ENCODE measurements at regions not wholly inside any gene's neighbourhood (a gene's known extent, or its start where the extent isn't known, plus 50 kb on each side); places are given as distances from the start of the nearest gene placed in this dataset.

DNA sequence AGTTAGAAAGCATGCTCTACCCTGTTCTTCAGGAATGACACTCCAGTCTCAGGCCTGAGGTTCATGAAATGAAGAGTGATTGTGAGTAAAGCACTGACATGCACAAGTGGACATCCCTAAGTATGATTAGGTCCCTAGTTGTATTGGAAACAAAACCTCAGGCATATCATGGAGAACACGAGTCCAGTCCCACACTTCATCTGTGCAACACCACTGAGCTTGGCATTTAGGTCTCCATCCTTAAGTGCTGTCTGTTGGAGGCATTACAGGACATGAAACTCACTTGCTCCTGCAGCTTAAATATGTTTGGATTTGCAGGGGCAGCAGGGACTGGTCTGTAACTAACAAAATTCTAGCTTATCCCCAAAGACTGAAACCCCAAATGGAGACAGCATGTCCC is 250.3 kb upstream of the KLHL29 start:
- Histone ChIP-seq H3K27ac (ENCODE audit: low read depth in 2 of 2, low read length in 2 of 2) (no peak overlapping the region), H3K9ac (ENCODE audit: low read depth in 1 of 2, low read length in 2 of 2) (no peak overlapping the region), H3K4me3 (ENCODE audit: low read length in 2 of 2) (no peak overlapping the region), H3K4me1 (ENCODE audit: control insufficient read depth in 2 of 2, insufficient read depth in 2 of 2, low read length in 2 of 2) (no peaks in the 10 kb centered on the region), H3K36me3 (ENCODE audit: control insufficient read depth in 2 of 2, insufficient read depth in 2 of 2, low read length in 2 of 2) (no peaks in the 10 kb centered on the region), H3K9me3 (ENCODE audit: control insufficient read depth in 2 of 2, low read length in 2 of 2) (no peaks in the 10 kb centered on the region), H3K27me3 (ENCODE audit: control insufficient read depth in 2 of 2, insufficient read depth in 2 of 2, low read length in 2 of 2) (no peaks in the 10 kb centered on the region)

- no peak overlapping the region for H3K27ac ChIP-seq (ENCODE audit: low read depth in 2 of 2, low read length in 2 of 2)
- no peaks in the 10 kb centered on the region for H3K27me3 ChIP-seq (ENCODE audit: control insufficient read depth in 2 of 2, insufficient read depth in 2 of 2, low read length in 2 of 2)
- H3K36me3 ChIP-seq (ENCODE audit: control insufficient read depth in 2 of 2, insufficient read depth in 2 of 2, low read length in 2 of 2): no peaks in the 10 kb centered on the region
- H3K9me3 ChIP-seq (ENCODE audit: control insufficient read depth in 2 of 2, low read length in 2 of 2): no peaks in the 10 kb centered on the region
- H3K9ac ChIP-seq (ENCODE audit: low read depth in 1 of 2, low read length in 2 of 2): no peak overlapping the region
- H3K4me1 ChIP-seq (ENCODE audit: control insufficient read depth in 2 of 2, insufficient read depth in 2 of 2, low read length in 2 of 2): no peaks in the 10 kb centered on the region
- H3K4me3 ChIP-seq (ENCODE audit: low read length in 2 of 2): no peak overlapping the region
Measured at GRCh38 chr2:23135481-23136100, 249.4 kb upstream of the KLHL29 start.

DNA sequence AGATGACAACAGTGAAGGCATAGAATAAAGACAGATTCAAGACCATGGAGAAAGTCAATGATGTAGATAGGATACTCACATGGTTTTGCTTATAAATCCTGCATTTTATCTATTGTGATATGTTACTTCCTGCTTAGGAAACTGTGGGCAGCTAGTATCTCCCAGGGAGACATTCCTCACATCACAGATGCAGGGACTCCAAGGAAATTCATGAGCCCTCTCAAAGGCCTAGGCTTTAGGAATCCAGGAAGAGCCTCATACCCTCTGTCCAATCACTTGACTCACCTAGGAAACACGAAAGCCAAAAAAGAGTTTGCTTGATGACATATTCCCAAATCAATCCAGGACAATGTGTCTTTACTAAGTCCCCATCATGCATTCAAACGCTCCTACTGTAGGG is 247.8 kb upstream of the KLHL29 start:
- no peaks in the 10 kb centered on the region for H3K27me3 ChIP-seq (ENCODE audit: control insufficient read depth in 2 of 2, insufficient read depth in 2 of 2, low read length in 2 of 2)
- H3K9ac ChIP-seq (ENCODE audit: low read depth in 1 of 2, low read length in 2 of 2): no peak overlapping the region
- no peaks in the 10 kb centered on the region for H3K9me3 ChIP-seq (ENCODE audit: control insufficient read depth in 2 of 2, low read length in 2 of 2)
- no peak overlapping the region for H3K4me3 ChIP-seq (ENCODE audit: low read length in 2 of 2)
- no peaks in the 10 kb centered on the region for H3K4me1 ChIP-seq (ENCODE audit: control insufficient read depth in 2 of 2, insufficient read depth in 2 of 2, low read length in 2 of 2)
- no peaks in the 10 kb centered on the region for H3K36me3 ChIP-seq (ENCODE audit: control insufficient read depth in 2 of 2, insufficient read depth in 2 of 2, low read length in 2 of 2)
- H3K27ac ChIP-seq (ENCODE audit: low read depth in 2 of 2, low read length in 2 of 2): no peak overlapping the region

DNA sequence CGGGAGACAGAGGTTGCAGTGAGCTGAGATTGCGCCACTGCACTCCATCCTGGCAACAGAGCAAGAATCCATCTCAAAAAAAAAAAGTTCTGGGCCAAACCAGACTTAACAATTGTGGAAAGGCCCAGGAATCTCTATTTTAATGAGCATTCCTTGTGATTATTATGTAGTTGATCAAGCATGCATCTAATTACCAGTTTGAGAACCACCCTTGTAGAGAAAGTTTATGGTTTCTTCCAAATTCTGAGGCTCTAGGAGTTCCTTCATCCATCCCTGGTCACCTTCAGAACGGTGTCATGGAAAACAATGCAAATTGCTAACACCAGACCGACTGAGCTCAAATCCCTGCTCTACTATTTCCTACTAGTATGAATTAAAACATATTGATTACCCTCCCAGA is 246.3 kb upstream of the KLHL29 start:
- H3K4me3 ChIP-seq (ENCODE audit: low read length in 2 of 2): no peak overlapping the region
- no peak overlapping the region for H3K9ac ChIP-seq (ENCODE audit: low read depth in 1 of 2, low read length in 2 of 2)
- H3K4me1 ChIP-seq (ENCODE audit: control insufficient read depth in 2 of 2, insufficient read depth in 2 of 2, low read length in 2 of 2): no peaks in the 10 kb centered on the region
- no peaks in the 10 kb centered on the region for H3K36me3 ChIP-seq (ENCODE audit: control insufficient read depth in 2 of 2, insufficient read depth in 2 of 2, low read length in 2 of 2)
- H3K27me3 ChIP-seq (ENCODE audit: control insufficient read depth in 2 of 2, insufficient read depth in 2 of 2, low read length in 2 of 2): no peaks in the 10 kb centered on the region
- H3K27ac ChIP-seq (ENCODE audit: low read depth in 2 of 2, low read length in 2 of 2): no peak overlapping the region
- H3K9me3 ChIP-seq (ENCODE audit: control insufficient read depth in 2 of 2, low read length in 2 of 2): no peaks in the 10 kb centered on the region

GRCh38 chr2:23145460-23145859 is 239.5 kb upstream of the KLHL29 start:
- H3K9ac ChIP-seq (ENCODE audit: low read depth in 1 of 2, low read length in 2 of 2): no peak overlapping the region
- H3K27me3 ChIP-seq (ENCODE audit: control insufficient read depth in 2 of 2, insufficient read depth in 2 of 2, low read length in 2 of 2): no peaks in the 10 kb centered on the region
- H3K4me3 ChIP-seq (ENCODE audit: low read length in 2 of 2): no peak overlapping the region
- H3K9me3 ChIP-seq (ENCODE audit: control insufficient read depth in 2 of 2, low read length in 2 of 2): no peaks in the 10 kb centered on the region
- no peaks in the 10 kb centered on the region for H3K4me1 ChIP-seq (ENCODE audit: control insufficient read depth in 2 of 2, insufficient read depth in 2 of 2, low read length in 2 of 2)
- H3K27ac ChIP-seq (ENCODE audit: low read depth in 2 of 2, low read length in 2 of 2): no peak overlapping the region
- H3K36me3 ChIP-seq (ENCODE audit: control insufficient read depth in 2 of 2, insufficient read depth in 2 of 2, low read length in 2 of 2): no peaks in the 10 kb centered on the region

GRCh38 chr2:23146011-23146410 is 239.0 kb upstream of the KLHL29 start:
- no peak overlapping the region for H3K9ac ChIP-seq (ENCODE audit: low read depth in 1 of 2, low read length in 2 of 2)
- H3K9me3 ChIP-seq (ENCODE audit: control insufficient read depth in 2 of 2, low read length in 2 of 2): no peaks in the 10 kb centered on the region
- H3K27me3 ChIP-seq (ENCODE audit: control insufficient read depth in 2 of 2, insufficient read depth in 2 of 2, low read length in 2 of 2): no peaks in the 10 kb centered on the region
- H3K27ac ChIP-seq (ENCODE audit: low read depth in 2 of 2, low read length in 2 of 2): no peak overlapping the region
- H3K4me1 ChIP-seq (ENCODE audit: control insufficient read depth in 2 of 2, insufficient read depth in 2 of 2, low read length in 2 of 2): no peaks in the 10 kb centered on the region
- H3K4me3 ChIP-seq (ENCODE audit: low read length in 2 of 2): no peak overlapping the region
- no peaks in the 10 kb centered on the region for H3K36me3 ChIP-seq (ENCODE audit: control insufficient read depth in 2 of 2, insufficient read depth in 2 of 2, low read length in 2 of 2)

- H3K4me1 ChIP-seq (ENCODE audit: control insufficient read depth in 2 of 2, insufficient read depth in 2 of 2, low read length in 2 of 2): no peaks in the 10 kb centered on the region
- H3K9ac ChIP-seq (ENCODE audit: low read depth in 1 of 2, low read length in 2 of 2): no peak overlapping the region
- no peaks in the 10 kb centered on the region for H3K27me3 ChIP-seq (ENCODE audit: control insufficient read depth in 2 of 2, insufficient read depth in 2 of 2, low read length in 2 of 2)
- H3K27ac ChIP-seq (ENCODE audit: low read depth in 2 of 2, low read length in 2 of 2): no peak overlapping the region
- H3K9me3 ChIP-seq (ENCODE audit: control insufficient read depth in 2 of 2, low read length in 2 of 2): no peaks in the 10 kb centered on the region
- no peaks in the 10 kb centered on the region for H3K36me3 ChIP-seq (ENCODE audit: control insufficient read depth in 2 of 2, insufficient read depth in 2 of 2, low read length in 2 of 2)
- no peak overlapping the region for H3K4me3 ChIP-seq (ENCODE audit: low read length in 2 of 2)
Measured at GRCh38 chr2:23148342-23148741, 236.6 kb upstream of the KLHL29 start.

- Histone ChIP-seq H3K9me3 (ENCODE audit: control insufficient read depth in 2 of 2, low read length in 2 of 2) (no peaks in the 10 kb centered on the region), H3K4me3 (ENCODE audit: low read length in 2 of 2) (no peak overlapping the region), H3K36me3 (ENCODE audit: control insufficient read depth in 2 of 2, insufficient read depth in 2 of 2, low read length in 2 of 2) (no peaks in the 10 kb centered on the region), H3K4me1 (ENCODE audit: control insufficient read depth in 2 of 2, insufficient read depth in 2 of 2, low read length in 2 of 2) (no peaks in the 10 kb centered on the region), H3K27ac (ENCODE audit: low read depth in 2 of 2, low read length in 2 of 2) (no peak overlapping the region), H3K9ac (ENCODE audit: low read depth in 1 of 2, low read length in 2 of 2) (no peak overlapping the region), H3K27me3 (ENCODE audit: control insufficient read depth in 2 of 2, insufficient read depth in 2 of 2, low read length in 2 of 2) (no peaks in the 10 kb centered on the region)
Measured at GRCh38 chr2:23149777-23150176, 235.2 kb upstream of the KLHL29 start.

GRCh38 chr2:23153484-23153883 is 231.5 kb upstream of the KLHL29 start:
- Histone ChIP-seq H3K36me3 (ENCODE audit: control insufficient read depth in 2 of 2, insufficient read depth in 2 of 2, low read length in 2 of 2) (no peaks in the 10 kb centered on the region), H3K4me3 (ENCODE audit: low read length in 2 of 2) (no peak overlapping the region), H3K9ac (ENCODE audit: low read depth in 1 of 2, low read length in 2 of 2) (no peak overlapping the region), H3K27me3 (ENCODE audit: control insufficient read depth in 2 of 2, insufficient read depth in 2 of 2, low read length in 2 of 2) (no peaks in the 10 kb centered on the region), H3K4me1 (ENCODE audit: control insufficient read depth in 2 of 2, insufficient read depth in 2 of 2, low read length in 2 of 2) (no peaks in the 10 kb centered on the region), H3K27ac (ENCODE audit: low read depth in 2 of 2, low read length in 2 of 2) (no peak overlapping the region), H3K9me3 (ENCODE audit: control insufficient read depth in 2 of 2, low read length in 2 of 2) (no peaks in the 10 kb centered on the region)

- H3K4me1 ChIP-seq (ENCODE audit: control insufficient read depth in 2 of 2, insufficient read depth in 2 of 2, low read length in 2 of 2): no peaks in the 10 kb centered on the region
- H3K36me3 ChIP-seq (ENCODE audit: control insufficient read depth in 2 of 2, insufficient read depth in 2 of 2, low read length in 2 of 2): no peaks in the 10 kb centered on the region
- no peaks in the 10 kb centered on the region for H3K27me3 ChIP-seq (ENCODE audit: control insufficient read depth in 2 of 2, insufficient read depth in 2 of 2, low read length in 2 of 2)
- H3K4me3 ChIP-seq (ENCODE audit: low read length in 2 of 2): no peak overlapping the region
- H3K9me3 ChIP-seq (ENCODE audit: control insufficient read depth in 2 of 2, low read length in 2 of 2): no peaks in the 10 kb centered on the region
- H3K9ac ChIP-seq (ENCODE audit: low read depth in 1 of 2, low read length in 2 of 2): no peak overlapping the region
- H3K27ac ChIP-seq (ENCODE audit: low read depth in 2 of 2, low read length in 2 of 2): no peak overlapping the region
Measured at GRCh38 chr2:23155022-23155421, 230.0 kb upstream of the KLHL29 start.

GRCh38 chr2:23157812-23158211 is 227.2 kb upstream of the KLHL29 start:
- Histone ChIP-seq H3K27ac (ENCODE audit: low read depth in 2 of 2, low read length in 2 of 2) (no peak overlapping the region), H3K27me3 (ENCODE audit: control insufficient read depth in 2 of 2, insufficient read depth in 2 of 2, low read length in 2 of 2) (no peaks in the 10 kb centered on the region), H3K9ac (ENCODE audit: low read depth in 1 of 2, low read length in 2 of 2) (no peak overlapping the region), H3K4me3 (ENCODE audit: low read length in 2 of 2) (no peak overlapping the region), H3K9me3 (ENCODE audit: control insufficient read depth in 2 of 2, low read length in 2 of 2) (no peaks in the 10 kb centered on the region), H3K36me3 (ENCODE audit: control insufficient read depth in 2 of 2, insufficient read depth in 2 of 2, low read length in 2 of 2) (no peaks in the 10 kb centered on the region), H3K4me1 (ENCODE audit: control insufficient read depth in 2 of 2, insufficient read depth in 2 of 2, low read length in 2 of 2) (no peaks in the 10 kb centered on the region)

Measured in mucosa of rectum (tissue), 2 donors.